Aorta (tissue), 5 donors: ENCODE measurements at regions not wholly inside any gene's neighbourhood (a gene's known extent, or its start where the extent isn't known, plus 50 kb on each side); places are given as distances from the start of the nearest gene placed in this dataset.

Experiments
- ATAC-seq: fragments of 200-7000 bp; cut with Tn5 transposase; one replicate; pipeline ENCODE4 v1.9.1; 2022; ENCODE audit warnings: moderate library complexity; ENCODE audit not compliant: low FRiP score
- DNase-seq, 2 donors: peaks; one replicate each; pipeline ENCODE4 v3.0.0-alpha.2; 2020
- H3K27ac ChIP-seq, 2 donors: one replicate each; pipeline ENCODE4 v1.5.1; 2013; ENCODE audit warnings: low read length in 2 of 2, mild to moderate bottlenecking in 2 of 2, moderate library complexity in 2 of 2, control low read depth in 1 of 2, inconsistent platforms in 1 of 2, low read depth in 1 of 2
- H3K27me3 ChIP-seq, 2 donors: one replicate each; pipeline ENCODE4 v1.6.1; 2013; ENCODE audit warnings: control low read depth in 1 of 2, low read length in 1 of 2, mild to moderate bottlenecking in 1 of 2, moderate library complexity in 1 of 2; ENCODE audit not compliant: insufficient read depth in 2 of 2, control insufficient read depth in 1 of 2
- H3K36me3 ChIP-seq, 2 donors: one replicate each; pipeline ENCODE4 v1.6.1; 2013; ENCODE audit warnings: control low read depth in 1 of 2, low read length in 1 of 2, mild to moderate bottlenecking in 1 of 2; ENCODE audit not compliant: insufficient read depth in 2 of 2, control insufficient read depth in 1 of 2
- H3K4me1 ChIP-seq, 2 donors: one replicate each; pipeline ENCODE4 v1.6.1; 2013; ENCODE audit warnings: low read length in 2 of 2, control low read depth in 1 of 2, mild to moderate bottlenecking in 1 of 2, moderate library complexity in 1 of 2; ENCODE audit not compliant: insufficient read depth in 2 of 2, control insufficient read depth in 1 of 2
- H3K4me3 ChIP-seq, 2 donors: one replicate each; pipeline ENCODE4 v1.5.1; 2013; ENCODE audit warnings: low read length in 2 of 2, control low read depth in 1 of 2, mild to moderate bottlenecking in 1 of 2
- H3K9me3 ChIP-seq: one replicate; pipeline ENCODE4 v1.6.1; 2013; ENCODE audit warnings: mild to moderate bottlenecking, low read length; ENCODE audit not compliant: control insufficient read depth
- WGBS, 2 donors: extraction: QIAGEN DNeasy Blood & Tissue Kit; methylation state at CpG; one replicate each; pipeline ENCODE4 v1.1.7; 2013; 5-methylcytosine and 5-hydroxymethylcytosine counted together
- intact Hi-C, 2 donors: fragments of 100-400 bp; cut with DNase I; formaldehyde crosslinking; loops; one replicate each; pipeline versions ENCODE4 v1.14.2 to v1.15.0; 2022
- donor health status: healthy with polysubstance abuse.
- donor health status: Bipolar disorder and iron deficiency.
- donor health status: DM: no; HTN: no; CAD: no.
- donor health status: DM: no; HTN: no; CAD: no.
- donor health status: DM: yes; HTN: yes; CAD: no.

- Histone ChIP-seq H3K36me3 (no peaks in the 10 kb centered on the region), H3K27me3 (no peaks in the 10 kb centered on the region), H3K27ac (no peak overlapping the region), H3K4me3 (no peak overlapping the region), H3K9me3 (no peaks in the 10 kb centered on the region), H3K4me1 (no peaks in the 10 kb centered on the region)
- 70 to 83% methylated on average over 5 of the region's 5 CpGs for WGBS, 2 donors
- DNase-seq: no peak
- no peak for ATAC-seq
- intact Hi-C loops: no loop called here
Measured at GRCh38 chr11:95444309-95445241, 213.6 kb upstream of the SESN3 start.

GRCh38 chr11:95443386-95443785, 212.4 kb upstream of the SESN3 start:
- no peaks in the 10 kb centered on the region for H3K36me3 ChIP-seq
- H3K4me3 ChIP-seq: no peak overlapping the region
- H3K27ac ChIP-seq: no peak overlapping the region
- H3K9me3 ChIP-seq: no peaks in the 10 kb centered on the region
- no peaks in the 10 kb centered on the region for H3K4me1 ChIP-seq
- DNase-seq (no peak), ATAC-seq (no peak)
- intact Hi-C loops: no loop called here
- 97% methylated on average over 5 of the region's 5 CpGs for WGBS, 2 donors
- no peaks in the 10 kb centered on the region for H3K27me3 ChIP-seq

GRCh38 chr11:95442531-95443050, 211.6 kb upstream of the SESN3 start:
- DNase-seq (no peak), ATAC-seq (no peak)
- no peak overlapping the region for H3K27ac ChIP-seq
- intact Hi-C loops: no loop called here
- no peak overlapping the region for H3K4me3 ChIP-seq
- WGBS, 2 donors: 89% methylated on average over 3 of the region's 3 CpGs
- no peaks in the 10 kb centered on the region for H3K9me3 ChIP-seq
- H3K4me1 ChIP-seq: no peaks in the 10 kb centered on the region
- H3K36me3 ChIP-seq: no peaks in the 10 kb centered on the region
- no peaks in the 10 kb centered on the region for H3K27me3 ChIP-seq

- H3K9me3 ChIP-seq: no peaks in the 10 kb centered on the region
- H3K4me3 ChIP-seq: no peak overlapping the region
- DNase-seq (no peak), ATAC-seq (no peak)
- intact Hi-C loops: no loop called here
- peaks cover 0 to 1% of the 10 kb centered on the region in 2 donors for H3K4me1 ChIP-seq
- H3K27me3 ChIP-seq: no peaks in the 10 kb centered on the region
- H3K36me3 ChIP-seq: no peaks in the 10 kb centered on the region
- 86 to 89% methylated on average over 7 of the region's 9 CpGs for WGBS, 2 donors
- no peak overlapping the region for H3K27ac ChIP-seq
Measured at GRCh38 chr11:95435628-95436353, 204.8 kb upstream of the SESN3 start.

- H3K4me3 ChIP-seq: no peak overlapping the region
- H3K27ac ChIP-seq: no peak overlapping the region
- no peak for ATAC-seq
- intact Hi-C loops: no loop called here
- no peak for DNase-seq
- no peaks in the 10 kb centered on the region for H3K36me3 ChIP-seq
- WGBS, 2 donors: 84 to 91% methylated on average over 3 of the region's 3 CpGs
- no peaks in the 10 kb centered on the region for H3K27me3 ChIP-seq
- H3K9me3 ChIP-seq: no peaks in the 10 kb centered on the region
- peaks cover 0 to 1% of the 10 kb centered on the region in 2 donors for H3K4me1 ChIP-seq
Measured at GRCh38 chr11:95435192-95435591, 204.2 kb upstream of the SESN3 start.

- Histone ChIP-seq H3K27me3 (no peaks in the 10 kb centered on the region), H3K27ac (no peak overlapping the region), H3K4me1 (peaks cover 0 to 1% of the 10 kb centered on the region in 2 donors), H3K9me3 (no peaks in the 10 kb centered on the region), H3K36me3 (no peaks in the 10 kb centered on the region), H3K4me3 (no peak overlapping the region)
- DNase-seq (no peak), ATAC-seq (no peak)
- WGBS, 2 donors: 93 to 96% methylated on average over 1 of the region's 1 CpG
- intact Hi-C loops: no loop called here
Measured at GRCh38 chr11:95434489-95435057, 203.6 kb upstream of the SESN3 start.

GRCh38 chr11:95434009-95434408, 203.0 kb upstream of the SESN3 start:
- WGBS, 2 donors: 95 to 97% methylated on average over 2 of the region's 2 CpGs
- DNase-seq (no peak), ATAC-seq (no peak)
- Histone ChIP-seq H3K36me3 (no peaks in the 10 kb centered on the region), H3K4me1 (peaks cover 0 to 1% of the 10 kb centered on the region in 2 donors), H3K27me3 (no peaks in the 10 kb centered on the region), H3K9me3 (no peaks in the 10 kb centered on the region), H3K4me3 (no peak overlapping the region), H3K27ac (no peak overlapping the region)
- intact Hi-C loops: no loop called here

GRCh38 chr11:95432714-95433503, 201.9 kb upstream of the SESN3 start:
- no peak for ATAC-seq
- DNase-seq: no peak
- Histone ChIP-seq H3K36me3 (no peaks in the 10 kb centered on the region), H3K4me3 (no peak overlapping the region), H3K27ac (no peak overlapping the region), H3K4me1 (peaks cover 0 to 1% of the 10 kb centered on the region in 2 donors), H3K27me3 (no peaks in the 10 kb centered on the region), H3K9me3 (no peaks in the 10 kb centered on the region)
- 93 to 94% methylated on average over 4 of the region's 4 CpGs for WGBS, 2 donors
- intact Hi-C loops: no loop called here
